C4-2B (cell line): ENCODE measurements at regions not wholly inside any gene's neighbourhood (a gene's known extent, or its start where the extent isn't known, plus 50 kb on each side); places are given as distances from the start of the nearest gene placed in this dataset.

Experiments
- ZFX ChIP-seq: fragments of 450-650 bp; IDR thresholded peaks from 2 replicates; pipeline ENCODE4 v1.6.1; 2017
- TF ChIP-seq, protein P1 (sequence below): fragments of 450-650 bp; conservative IDR thresholded peaks from 2 replicates; pipeline ENCODE4 v1.5.1; 2017; ENCODE audit warnings: mild to moderate bottlenecking

DNA sequence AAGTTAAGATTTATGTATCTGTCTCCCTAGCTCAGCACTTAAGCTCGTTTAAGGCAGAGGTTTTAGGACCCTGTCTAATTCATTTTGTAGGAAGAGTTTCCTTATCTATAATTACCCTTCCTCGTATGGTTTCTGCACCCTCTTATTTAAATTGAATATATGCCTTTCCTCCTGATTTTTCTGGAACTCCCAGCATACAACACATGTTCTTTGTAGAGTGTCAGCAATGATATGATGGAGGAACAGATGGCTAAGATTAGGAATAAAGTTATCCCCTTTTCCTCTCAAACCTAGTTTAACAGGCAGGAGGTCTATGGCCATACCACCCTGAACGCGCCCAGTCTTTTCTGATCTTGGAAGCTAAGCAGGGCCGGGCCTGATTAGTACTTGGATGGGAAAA lies 359.5 kb downstream of the PCDH17 start:
- TF ChIP-seq, protein P1, sequence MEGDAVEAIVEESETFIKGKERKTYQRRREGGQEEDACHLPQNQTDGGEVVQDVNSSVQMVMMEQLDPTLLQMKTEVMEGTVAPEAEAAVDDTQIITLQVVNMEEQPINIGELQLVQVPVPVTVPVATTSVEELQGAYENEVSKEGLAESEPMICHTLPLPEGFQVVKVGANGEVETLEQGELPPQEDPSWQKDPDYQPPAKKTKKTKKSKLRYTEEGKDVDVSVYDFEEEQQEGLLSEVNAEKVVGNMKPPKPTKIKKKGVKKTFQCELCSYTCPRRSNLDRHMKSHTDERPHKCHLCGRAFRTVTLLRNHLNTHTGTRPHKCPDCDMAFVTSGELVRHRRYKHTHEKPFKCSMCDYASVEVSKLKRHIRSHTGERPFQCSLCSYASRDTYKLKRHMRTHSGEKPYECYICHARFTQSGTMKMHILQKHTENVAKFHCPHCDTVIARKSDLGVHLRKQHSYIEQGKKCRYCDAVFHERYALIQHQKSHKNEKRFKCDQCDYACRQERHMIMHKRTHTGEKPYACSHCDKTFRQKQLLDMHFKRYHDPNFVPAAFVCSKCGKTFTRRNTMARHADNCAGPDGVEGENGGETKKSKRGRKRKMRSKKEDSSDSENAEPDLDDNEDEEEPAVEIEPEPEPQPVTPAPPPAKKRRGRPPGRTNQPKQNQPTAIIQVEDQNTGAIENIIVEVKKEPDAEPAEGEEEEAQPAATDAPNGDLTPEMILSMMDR, result no peak
- TF ChIP-seq ZFX, result no peak
